ENCODE measurements at regions not wholly inside any gene's neighbourhood (a gene's known extent, or its start where the extent isn't known, plus 50 kb on each side); places are given as distances from the start of the nearest gene placed in this dataset.

- no CpG with 5 or more reads among the region's 2 CpGs for WGBS (ENCODE audit: extremely low coverage, insufficient coverage, insufficient read length)
- Histone ChIP-seq H2BK5ac (ENCODE audit: low read depth, low read length, poor library complexity) (no peak overlapping the region), H3K36me3 (ENCODE audit: control insufficient read depth in 1 of 2, insufficient read depth in 2 of 2, low read length in 2 of 2) (no peaks in the 10 kb centered on the region), H3K79me2 (ENCODE audit: control insufficient read depth, insufficient read depth, low read length, poor library complexity) (no peaks in the 10 kb centered on the region), H3K9ac (ENCODE audit: low read length) (no peak overlapping the region), H3K4ac (ENCODE audit: low read depth, low read length) (no peak overlapping the region), H4K91ac (ENCODE audit: low read depth, low read length) (no peak overlapping the region), H3K4me1 (ENCODE audit: control insufficient read depth in 1 of 2, insufficient read depth in 2 of 2, low read length in 2 of 2) (no peaks in the 10 kb centered on the region), H3K14ac (ENCODE audit: low read length) (no peak overlapping the region), H3K27ac (ENCODE audit: low read depth, low read length) (no peak overlapping the region), H3K4me2 (ENCODE audit: low read length) (no peak overlapping the region), H3K18ac (ENCODE audit: low read length) (no peak overlapping the region), H3K79me1 (ENCODE audit: low read length) (no peaks in the 10 kb centered on the region), H3K4me3 (ENCODE audit: low read depth, low read length) (no peak overlapping the region), H3K27me3 (ENCODE audit: insufficient read depth, low read length) (no peaks in the 10 kb centered on the region), H2BK12ac (ENCODE audit: low read length) (no peak overlapping the region), H4K12ac (ENCODE audit: low read depth, low read length) (no peak overlapping the region), H2AFZ (ENCODE audit: insufficient read depth, low read length, poor library complexity) (no peak overlapping the region), H3K23ac (ENCODE audit: low read length) (no peak overlapping the region), H2BK120ac (ENCODE audit: insufficient read depth, low read length, poor library complexity) (no peak overlapping the region), H3K9me3 (ENCODE audit: insufficient read depth, low read depth, low read length) (no peaks in the 10 kb centered on the region), H2AK5ac (ENCODE audit: low read length) (no peak overlapping the region), H4K8ac (ENCODE audit: low read depth, low read length) (no peak overlapping the region)
- DNase-seq: no peak
Observed at GRCh38 chr4:100314057-100314456, 123.8 kb upstream of the DDIT4L start.

DNA sequence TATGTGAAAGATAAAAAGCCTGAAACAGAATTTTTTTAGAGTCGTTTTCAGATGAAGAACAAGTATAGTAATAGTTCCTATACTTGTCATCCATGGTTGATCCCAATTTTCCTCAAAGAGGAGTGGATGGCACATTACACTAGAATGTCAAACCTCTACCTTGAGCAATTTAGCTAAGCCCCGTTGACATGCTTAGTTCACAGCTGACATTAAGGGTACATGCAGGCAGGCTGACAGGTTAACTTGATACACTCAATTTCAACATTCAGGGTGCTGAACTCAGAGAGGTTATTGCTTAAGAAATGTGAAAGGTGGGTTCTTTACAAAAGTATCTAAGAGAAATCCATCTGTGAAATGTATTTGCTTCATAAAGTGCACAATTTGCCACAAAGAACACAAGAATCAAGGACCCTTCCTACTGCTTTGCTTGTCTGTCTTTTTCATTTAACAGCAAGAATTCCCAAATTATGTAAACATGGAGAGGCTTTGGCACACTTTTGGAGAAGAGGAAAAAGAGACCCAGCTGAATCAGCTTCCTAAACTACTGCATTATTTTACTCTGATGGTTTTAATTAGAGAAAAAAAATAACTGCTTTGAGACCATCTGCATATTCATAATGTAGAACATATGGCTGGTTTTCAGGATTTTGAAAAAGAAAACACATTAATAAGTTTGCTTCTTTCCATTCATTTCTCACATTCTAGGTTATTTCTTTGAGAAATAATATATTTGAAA is 122.5 kb upstream of the DDIT4L start:
- Histone ChIP-seq H3K9ac (ENCODE audit: low read length) (no peak overlapping the region), H2AK5ac (ENCODE audit: low read length) (no peak overlapping the region), H3K18ac (ENCODE audit: low read length) (no peak overlapping the region), H2BK12ac (ENCODE audit: low read length) (no peak overlapping the region), H4K91ac (ENCODE audit: low read depth, low read length) (no peak overlapping the region), H3K79me1 (ENCODE audit: low read length) (no peaks in the 10 kb centered on the region), H3K36me3 (ENCODE audit: control insufficient read depth in 1 of 2, insufficient read depth in 2 of 2, low read length in 2 of 2) (no peaks in the 10 kb centered on the region), H3K79me2 (ENCODE audit: control insufficient read depth, insufficient read depth, low read length, poor library complexity) (no peaks in the 10 kb centered on the region), H2BK5ac (ENCODE audit: low read depth, low read length, poor library complexity) (no peak overlapping the region), H3K4me2 (ENCODE audit: low read length) (no peak overlapping the region), H4K12ac (ENCODE audit: low read depth, low read length) (no peak overlapping the region), H3K23ac (ENCODE audit: low read length) (no peak overlapping the region), H3K4ac (ENCODE audit: low read depth, low read length) (no peak overlapping the region), H3K4me1 (ENCODE audit: control insufficient read depth in 1 of 2, insufficient read depth in 2 of 2, low read length in 2 of 2) (no peaks in the 10 kb centered on the region), H2BK120ac (ENCODE audit: insufficient read depth, low read length, poor library complexity) (no peak overlapping the region), H3K27me3 (ENCODE audit: insufficient read depth, low read length) (no peaks in the 10 kb centered on the region), H3K27ac (ENCODE audit: low read depth, low read length) (no peak overlapping the region), H2AFZ (ENCODE audit: insufficient read depth, low read length, poor library complexity) (no peak overlapping the region), H4K8ac (ENCODE audit: low read depth, low read length) (no peak overlapping the region), H3K9me3 (ENCODE audit: insufficient read depth, low read depth, low read length) (no peaks in the 10 kb centered on the region), H3K4me3 (ENCODE audit: low read depth, low read length) (no peak overlapping the region), H3K14ac (ENCODE audit: low read length) (no peak overlapping the region)
- DNase-seq: no peak
- WGBS (ENCODE audit: extremely low coverage, insufficient coverage, insufficient read length): no CpG with 5 or more reads among the region's 2 CpGs

DNA sequence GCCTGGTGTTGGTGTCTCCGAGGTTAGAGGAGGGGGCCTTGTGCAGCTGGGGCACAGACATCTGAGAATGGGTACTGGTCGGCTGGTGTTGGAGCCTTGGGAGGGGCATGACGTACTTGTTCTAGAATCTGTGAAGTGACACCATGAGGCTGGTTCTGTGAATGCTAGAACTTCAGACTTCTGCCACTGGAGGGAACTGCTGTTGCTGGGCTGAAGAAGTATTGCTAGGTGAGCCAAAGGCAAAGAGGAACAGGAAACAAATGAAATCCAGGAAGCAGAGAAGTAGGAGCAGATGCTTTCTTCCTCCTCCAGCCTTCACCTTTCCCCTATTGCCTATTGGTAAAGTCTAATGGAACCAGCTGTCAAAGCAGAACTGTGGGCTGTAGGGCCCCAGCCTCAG is 120.9 kb upstream of the DDIT4L start:
- DNase-seq: peak in 1 of 2 donors; percentile 52
- Histone ChIP-seq H3K18ac (ENCODE audit: low read length) (no peak overlapping the region), H3K79me1 (ENCODE audit: low read length) (no peaks in the 10 kb centered on the region), H2BK120ac (ENCODE audit: insufficient read depth, low read length, poor library complexity) (no peak overlapping the region), H3K27me3 (ENCODE audit: insufficient read depth, low read length) (no peaks in the 10 kb centered on the region), H3K9ac (ENCODE audit: low read length) (no peak overlapping the region), H2BK12ac (ENCODE audit: low read length) (no peak overlapping the region), H4K12ac (ENCODE audit: low read depth, low read length) (no peak overlapping the region), H3K79me2 (ENCODE audit: control insufficient read depth, insufficient read depth, low read length, poor library complexity) (no peaks in the 10 kb centered on the region), H4K91ac (ENCODE audit: low read depth, low read length) (no peak overlapping the region), H3K4me1 (ENCODE audit: control insufficient read depth in 1 of 2, insufficient read depth in 2 of 2, low read length in 2 of 2) (no peaks in the 10 kb centered on the region), H3K36me3 (ENCODE audit: control insufficient read depth in 1 of 2, insufficient read depth in 2 of 2, low read length in 2 of 2) (no peaks in the 10 kb centered on the region), H2BK5ac (ENCODE audit: low read depth, low read length, poor library complexity) (no peak overlapping the region), H3K4me3 (ENCODE audit: low read depth, low read length) (no peak overlapping the region), H2AK5ac (ENCODE audit: low read length) (no peak overlapping the region), H3K4ac (ENCODE audit: low read depth, low read length) (no peak overlapping the region), H2AFZ (ENCODE audit: insufficient read depth, low read length, poor library complexity) (no peak overlapping the region), H3K14ac (ENCODE audit: low read length) (no peak overlapping the region), H4K8ac (ENCODE audit: low read depth, low read length) (no peak overlapping the region), H3K9me3 (ENCODE audit: insufficient read depth, low read depth, low read length) (no peaks in the 10 kb centered on the region), H3K23ac (ENCODE audit: low read length) (no peak overlapping the region), H3K27ac (ENCODE audit: low read depth, low read length) (no peak overlapping the region), H3K4me2 (ENCODE audit: low read length) (no peak overlapping the region)
- no CpG with 5 or more reads among the region's 3 CpGs for WGBS (ENCODE audit: extremely low coverage, insufficient coverage, insufficient read length)

DNA sequence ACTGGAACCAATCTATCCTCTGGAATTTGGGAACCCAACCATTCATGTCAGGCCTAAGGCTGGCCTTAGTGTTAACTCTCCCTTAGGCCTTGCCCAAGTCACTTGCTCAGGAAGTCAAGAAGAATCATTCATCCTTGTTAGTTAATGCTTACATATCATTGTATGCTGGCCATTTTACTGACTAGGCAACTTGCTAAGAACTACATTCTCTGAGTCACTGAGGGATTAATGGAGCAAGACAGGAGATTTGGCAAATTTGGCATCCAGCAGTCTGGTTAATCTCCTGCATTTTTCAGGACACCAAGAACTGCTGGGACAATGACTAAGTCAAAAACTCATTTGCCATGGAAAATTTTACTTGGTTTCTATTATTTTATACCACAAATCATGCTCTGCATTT is 115.8 kb upstream of the DDIT4L start:
- H4K8ac ChIP-seq (ENCODE audit: low read depth, low read length): no peak overlapping the region
- H3K9me3 ChIP-seq (ENCODE audit: insufficient read depth, low read depth, low read length): no peaks in the 10 kb centered on the region
- no peak overlapping the region for H4K12ac ChIP-seq (ENCODE audit: low read depth, low read length)
- H3K18ac ChIP-seq (ENCODE audit: low read length): no peak overlapping the region
- H3K27me3 ChIP-seq (ENCODE audit: insufficient read depth, low read length): no peaks in the 10 kb centered on the region
- no peak overlapping the region for H3K9ac ChIP-seq (ENCODE audit: low read length)
- H3K79me2 ChIP-seq (ENCODE audit: control insufficient read depth, insufficient read depth, low read length, poor library complexity): no peaks in the 10 kb centered on the region
- DNase-seq: no peak
- no peaks in the 10 kb centered on the region for H3K79me1 ChIP-seq (ENCODE audit: low read length)
- H3K14ac ChIP-seq (ENCODE audit: low read length): no peak overlapping the region
- H3K4me3 ChIP-seq (ENCODE audit: low read depth, low read length): no peak overlapping the region
- no peak overlapping the region for H3K23ac ChIP-seq (ENCODE audit: low read length)
- H3K36me3 ChIP-seq (ENCODE audit: control insufficient read depth in 1 of 2, insufficient read depth in 2 of 2, low read length in 2 of 2): no peaks in the 10 kb centered on the region
- no peak overlapping the region for H2BK120ac ChIP-seq (ENCODE audit: insufficient read depth, low read length, poor library complexity)
- H2AFZ ChIP-seq (ENCODE audit: insufficient read depth, low read length, poor library complexity): no peak overlapping the region
- no peak overlapping the region for H2BK12ac ChIP-seq (ENCODE audit: low read length)
- H3K27ac ChIP-seq (ENCODE audit: low read depth, low read length): no peak overlapping the region
- H3K4me2 ChIP-seq (ENCODE audit: low read length): no peak overlapping the region
- H2BK5ac ChIP-seq (ENCODE audit: low read depth, low read length, poor library complexity): no peak overlapping the region
- H2AK5ac ChIP-seq (ENCODE audit: low read length): no peak overlapping the region
- no peak overlapping the region for H3K4ac ChIP-seq (ENCODE audit: low read depth, low read length)
- H4K91ac ChIP-seq (ENCODE audit: low read depth, low read length): no peak overlapping the region
- H3K4me1 ChIP-seq (ENCODE audit: control insufficient read depth in 1 of 2, insufficient read depth in 2 of 2, low read length in 2 of 2): no peaks in the 10 kb centered on the region
